Mononuclear cell (primary cell): ENCODE measurements at regions not wholly inside any gene's neighbourhood (a gene's known extent, or its start where the extent isn't known, plus 50 kb on each side); places are given as distances from the start of the nearest gene placed in this dataset.

Source experiments
- H3K27me3 ChIP-seq: 2 replicates; pipeline ENCODE4 v1.6.0; 2011; ENCODE audit warnings: low read length, control low read depth; ENCODE audit not compliant: insufficient read depth
- H3K4me1 ChIP-seq: 2 replicates; pipeline ENCODE4 v1.5.1; 2011; ENCODE audit warnings: mild to moderate bottlenecking, low read length, control low read depth; ENCODE audit not compliant: insufficient read depth
- H3K4me3 ChIP-seq: 2 replicates; pipeline ENCODE4 v1.5.1; 2011; ENCODE audit warnings: mild to moderate bottlenecking, low read length, moderate library complexity
- H3K9me3 ChIP-seq: 2 replicates; pipeline ENCODE4 v1.5.1; 2011; ENCODE audit warnings: low read depth, mild to moderate bottlenecking, control low read depth, low read length

DNA sequence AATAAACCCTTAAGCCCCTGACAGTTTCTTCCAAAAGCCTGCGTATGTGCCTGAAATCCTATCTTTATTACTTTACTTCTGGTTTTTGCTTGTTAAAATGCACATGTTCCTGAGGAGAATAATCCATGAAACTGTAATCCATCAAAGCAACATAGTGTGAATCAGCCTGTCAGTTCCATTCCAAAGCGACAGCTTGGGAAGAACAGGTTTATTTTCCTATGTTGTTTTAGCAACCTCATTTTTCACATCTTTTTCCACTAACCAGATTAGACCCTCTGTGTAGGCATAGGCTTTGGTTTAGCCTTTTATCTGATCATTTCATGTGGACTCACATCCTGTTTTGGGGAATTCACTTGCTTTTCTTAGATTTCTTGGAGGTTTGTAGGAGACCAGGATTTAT, 988.0 kb downstream of the SQOR start:
- H3K27me3 ChIP-seq: no peaks in the 10 kb centered on the region
- H3K4me1 ChIP-seq: no peaks in the 10 kb centered on the region
- peaks cover 5% of the 10 kb centered on the region for H3K9me3 ChIP-seq
- H3K4me3 ChIP-seq: no peak overlapping the region

GRCh38 chr15:46636206-46636605, 1001.4 kb downstream of the SQOR start:
- Histone ChIP-seq H3K4me3 (no peak overlapping the region), H3K4me1 (no peaks in the 10 kb centered on the region), H3K9me3 (no peaks in the 10 kb centered on the region), H3K27me3 (no peaks in the 10 kb centered on the region)

GRCh38 chr15:46644501-46645481, 1010.0 kb downstream of the SQOR start:
- no peak overlapping the region for H3K4me3 ChIP-seq
- no peaks in the 10 kb centered on the region for H3K27me3 ChIP-seq
- no peaks in the 10 kb centered on the region for H3K4me1 ChIP-seq
- no peaks in the 10 kb centered on the region for H3K9me3 ChIP-seq

DNA sequence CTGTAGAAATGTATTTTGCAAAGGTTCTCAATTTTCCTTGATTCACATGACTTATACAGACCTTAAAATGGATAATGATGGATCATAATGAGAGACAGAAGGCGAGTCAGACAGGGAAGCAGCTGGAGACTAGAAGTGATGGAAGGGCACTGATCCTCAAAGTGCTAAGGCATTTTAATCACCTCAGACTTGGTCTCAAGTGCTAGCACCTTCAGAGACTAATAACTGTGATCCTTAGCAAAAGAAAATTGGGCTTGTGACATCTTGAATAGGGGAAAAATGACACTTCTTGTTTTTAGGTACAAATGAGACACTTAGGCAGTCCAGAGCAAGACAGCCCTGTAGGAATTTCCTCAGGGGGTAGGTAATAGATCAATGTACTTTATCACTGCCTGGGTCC, 1011.7 kb downstream of the SQOR start:
- no peaks in the 10 kb centered on the region for H3K9me3 ChIP-seq
- no peaks in the 10 kb centered on the region for H3K4me1 ChIP-seq
- no peaks in the 10 kb centered on the region for H3K27me3 ChIP-seq
- H3K4me3 ChIP-seq: no peak overlapping the region

DNA sequence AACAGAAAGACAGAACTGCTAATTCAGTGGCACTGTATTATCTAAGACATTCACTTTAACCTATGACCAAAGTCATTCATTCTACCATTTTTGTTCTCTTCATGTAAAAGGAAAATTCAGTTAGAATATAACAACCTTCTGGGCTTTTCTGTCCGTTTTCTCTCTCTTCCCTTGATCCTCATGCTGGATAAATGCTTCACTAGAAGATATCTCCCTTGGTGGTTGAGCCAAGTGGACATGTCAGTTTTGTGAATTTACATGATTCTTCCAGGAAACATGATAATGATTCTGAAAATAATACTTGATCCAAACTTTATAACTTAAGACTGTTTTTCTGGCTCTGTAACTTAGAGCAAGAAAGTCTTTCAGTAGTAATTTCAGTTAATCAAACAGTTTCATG, 1012.2 kb downstream of the SQOR start:
- H3K4me3 ChIP-seq: no peak overlapping the region
- no peaks in the 10 kb centered on the region for H3K4me1 ChIP-seq
- no peaks in the 10 kb centered on the region for H3K27me3 ChIP-seq
- H3K9me3 ChIP-seq: no peaks in the 10 kb centered on the region

DNA sequence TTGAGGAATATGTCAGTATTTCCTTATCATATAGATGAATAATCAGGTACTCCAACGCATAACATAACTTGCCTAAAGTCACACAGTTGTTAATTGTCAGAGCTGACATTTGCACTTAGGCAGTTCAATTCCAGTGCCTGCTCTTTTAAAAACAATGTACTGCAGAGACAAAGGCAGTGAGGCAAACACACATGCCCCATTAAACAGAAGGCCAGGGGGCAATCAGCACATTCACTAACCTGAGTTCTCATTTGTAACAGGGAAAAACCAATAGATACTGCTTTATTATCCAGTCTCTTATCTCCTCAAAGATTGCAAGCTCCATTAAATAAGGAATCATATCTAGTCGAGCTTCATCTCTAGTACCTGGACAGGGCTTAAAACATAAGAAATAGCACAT, 1017.4 kb downstream of the SQOR start:
- Histone ChIP-seq H3K27me3 (no peaks in the 10 kb centered on the region), H3K4me1 (no peaks in the 10 kb centered on the region), H3K9me3 (no peaks in the 10 kb centered on the region)

DNA sequence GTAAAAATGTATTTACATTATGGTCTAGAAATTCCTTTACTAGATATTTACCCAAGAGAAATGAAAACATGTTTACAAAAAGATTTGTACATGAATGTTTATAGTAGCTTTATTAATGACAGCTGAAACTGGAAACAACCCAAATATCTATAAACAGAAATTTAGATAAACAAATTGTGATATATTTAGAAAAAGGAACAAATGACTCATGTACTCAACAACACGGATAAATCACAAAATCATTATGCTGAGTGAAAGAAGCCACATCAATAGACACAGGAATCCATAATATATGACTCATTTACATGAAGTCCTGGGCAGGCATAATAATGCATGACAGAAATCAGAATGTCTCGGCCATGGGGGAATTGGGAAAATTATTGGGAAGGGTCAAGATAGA, 1020.2 kb downstream of the SQOR start:
- Histone ChIP-seq H3K9me3 (no peaks in the 10 kb centered on the region), H3K4me1 (no peaks in the 10 kb centered on the region), H3K27me3 (no peaks in the 10 kb centered on the region), H3K4me3 (no peak overlapping the region)

More for the DNA sequence above, 1017.4 kb downstream of the SQOR start:
- no peak overlapping the region for H3K4me3 ChIP-seq

DNA sequence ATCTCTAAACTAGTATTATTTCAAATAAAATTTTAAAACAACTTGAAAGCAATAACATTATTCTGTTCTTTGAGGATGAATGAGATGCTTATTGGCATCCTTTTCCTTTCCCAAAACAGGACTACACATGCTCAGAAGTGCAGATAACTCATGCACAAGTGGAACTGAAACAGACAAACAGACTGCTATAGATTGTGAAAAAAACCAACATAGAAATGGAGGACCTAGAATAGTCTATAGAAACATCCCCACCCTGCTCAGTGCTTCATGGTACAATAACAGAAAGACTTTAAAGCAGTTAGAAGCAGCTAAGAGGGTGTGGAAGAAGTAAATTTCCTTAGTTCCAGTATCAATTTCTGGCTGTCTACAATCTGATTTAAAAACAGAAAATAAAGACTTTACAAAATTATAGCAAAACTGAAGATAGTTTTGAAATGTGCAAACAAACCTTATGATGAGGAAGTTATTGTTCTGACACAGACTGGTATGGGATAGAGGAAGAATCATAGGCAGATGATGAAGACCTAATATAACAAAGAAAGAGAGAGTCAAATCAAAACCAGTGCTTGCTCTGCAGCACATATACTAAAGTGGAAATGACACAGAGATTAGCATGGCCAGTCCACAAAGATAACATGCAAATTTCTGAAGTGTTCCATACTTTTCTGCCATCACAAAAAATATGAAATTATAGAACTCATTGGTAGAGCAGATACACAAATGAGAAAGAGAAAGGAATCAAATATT, 1025.4 kb downstream of the SQOR start:
- H3K4me1 ChIP-seq: no peaks in the 10 kb centered on the region
- H3K4me3 ChIP-seq: no peak overlapping the region
- H3K9me3 ChIP-seq: peaks cover 4% of the 10 kb centered on the region
- no peaks in the 10 kb centered on the region for H3K27me3 ChIP-seq

GRCh38 chr15:46670258-46670657, 1035.4 kb downstream of the SQOR start:
- H3K27me3 ChIP-seq: no peaks in the 10 kb centered on the region
- no peaks in the 10 kb centered on the region for H3K4me1 ChIP-seq
- no peaks in the 10 kb centered on the region for H3K9me3 ChIP-seq
- H3K4me3 ChIP-seq: no peak overlapping the region

- no peaks in the 10 kb centered on the region for H3K27me3 ChIP-seq
- H3K4me3 ChIP-seq: no peak overlapping the region
- no peaks in the 10 kb centered on the region for H3K9me3 ChIP-seq
- H3K4me1 ChIP-seq: no peaks in the 10 kb centered on the region
Measured at GRCh38 chr15:46671336-46671735, 1036.5 kb downstream of the SQOR start.

DNA sequence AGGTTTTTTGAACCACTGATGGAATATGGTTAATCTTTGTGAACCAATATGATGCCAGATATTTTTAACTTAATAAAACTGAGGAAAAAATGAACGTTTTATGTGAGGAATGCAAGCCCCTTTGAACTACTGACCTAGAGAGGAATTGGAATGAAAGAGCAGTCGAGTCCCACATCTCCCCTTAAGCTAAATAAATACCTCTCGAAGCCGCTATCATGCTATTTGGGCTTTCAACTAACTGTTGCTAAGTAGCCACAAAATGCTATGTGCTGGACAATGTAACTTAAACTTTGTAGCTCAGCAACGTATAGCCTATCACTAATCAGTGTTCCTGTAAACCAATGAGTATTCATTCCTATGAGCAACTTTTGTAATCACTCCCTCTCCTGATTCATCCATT, 1037.2 kb downstream of the SQOR start:
- Histone ChIP-seq H3K27me3 (no peaks in the 10 kb centered on the region), H3K4me1 (no peaks in the 10 kb centered on the region), H3K4me3 (no peak overlapping the region), H3K9me3 (no peaks in the 10 kb centered on the region)

DNA sequence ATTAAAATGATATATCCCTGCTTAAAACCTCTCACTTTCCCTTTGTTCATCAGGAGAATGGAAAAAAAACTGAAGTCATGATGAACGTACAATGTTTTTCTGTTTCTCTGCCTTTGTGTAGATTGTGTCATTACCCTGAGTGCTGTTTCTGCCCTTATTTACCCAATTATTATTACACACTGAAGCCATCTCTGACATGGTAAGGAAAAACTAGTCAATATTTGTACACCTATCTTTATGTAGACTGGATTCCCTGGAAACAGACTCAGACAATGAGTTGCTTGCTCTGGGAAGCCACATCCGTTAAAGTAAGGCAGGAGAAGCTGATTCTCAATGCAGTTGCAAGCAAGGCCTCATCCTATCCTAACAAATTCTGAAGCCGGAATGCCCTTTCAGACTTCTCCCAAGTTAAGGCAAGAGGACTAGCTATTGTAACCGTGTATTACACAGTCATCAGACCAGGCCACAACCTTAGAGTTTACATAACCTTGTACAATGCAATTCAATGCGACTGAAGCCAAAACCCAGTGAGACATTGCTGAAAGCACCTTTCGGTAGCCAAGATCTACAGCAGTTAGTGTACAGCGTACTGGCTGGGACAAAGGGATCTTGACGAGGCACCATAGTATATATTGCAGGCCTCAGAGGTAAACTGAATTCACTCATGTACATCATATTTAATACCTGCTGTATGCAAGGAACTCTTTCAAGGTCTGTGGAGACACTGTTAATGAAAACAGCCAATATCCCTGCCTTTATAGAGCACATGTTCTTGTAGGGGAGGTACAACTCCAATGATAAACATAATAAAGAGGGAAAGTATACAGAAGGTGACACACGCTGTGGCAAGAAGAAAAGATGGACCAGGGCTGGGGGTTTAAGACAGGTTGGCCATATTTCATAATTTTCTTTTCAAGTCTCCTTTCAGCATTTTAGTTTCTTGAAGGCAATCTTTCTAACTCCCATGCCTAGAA, 1040.8 kb upstream of the SEMA6D start:
- no peaks in the 10 kb centered on the region for H3K4me1 ChIP-seq
- no peaks in the 10 kb centered on the region for H3K27me3 ChIP-seq
- H3K4me3 ChIP-seq: no peak overlapping the region
- no peaks in the 10 kb centered on the region for H3K9me3 ChIP-seq

DNA sequence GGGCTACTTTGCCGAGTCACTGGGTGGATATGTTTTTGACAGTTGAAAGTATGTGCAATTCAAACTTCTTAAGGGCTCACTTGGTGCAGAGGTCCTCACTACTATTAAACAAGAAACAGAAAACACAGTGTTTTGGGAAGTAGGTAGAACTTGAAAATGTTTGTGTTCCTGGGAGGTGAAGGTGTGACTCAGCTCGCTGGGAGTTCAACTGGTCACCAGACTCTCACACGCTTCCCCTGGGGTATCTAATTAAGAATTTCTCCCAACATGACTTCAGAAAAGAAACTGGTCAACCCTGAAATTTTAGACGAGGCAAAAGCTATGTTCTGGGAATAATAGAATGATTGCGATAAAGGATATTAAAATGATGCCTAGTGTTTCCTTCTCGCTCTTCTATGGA, 1039.8 kb upstream of the SEMA6D start:
- Histone ChIP-seq H3K4me1 (no peaks in the 10 kb centered on the region), H3K4me3 (no peak overlapping the region), H3K9me3 (no peaks in the 10 kb centered on the region), H3K27me3 (no peaks in the 10 kb centered on the region)

DNA sequence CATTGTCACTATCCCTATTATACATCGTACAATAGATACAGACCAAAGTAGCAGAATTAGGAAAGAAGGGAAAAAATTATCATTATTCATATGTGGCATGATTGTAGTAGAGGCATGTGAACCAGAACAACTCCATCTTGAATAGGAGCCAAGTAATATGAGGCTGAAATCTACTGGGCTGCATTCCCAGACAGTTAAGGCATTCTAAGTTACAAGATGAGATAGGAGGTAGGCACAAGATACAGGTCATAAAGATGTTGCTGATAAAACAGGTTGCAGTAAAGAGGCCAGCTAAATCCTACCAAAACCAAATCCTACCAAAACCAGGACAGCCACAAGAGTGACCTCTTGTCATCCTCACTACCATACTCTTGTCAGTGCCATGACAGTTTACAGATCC, 1035.4 kb upstream of the SEMA6D start:
- Histone ChIP-seq H3K4me1 (no peaks in the 10 kb centered on the region), H3K27me3 (no peaks in the 10 kb centered on the region), H3K4me3 (no peak overlapping the region), H3K9me3 (no peaks in the 10 kb centered on the region)
